Upper lobe of right lung (tissue), 1 donor: ENCODE measurements at regions not wholly inside any gene's neighbourhood (a gene's known extent, or its start where the extent isn't known, plus 50 kb on each side); places are given as distances from the start of the nearest gene placed in this dataset.
"Not testable (repeated sequence)": the region's sequence is repeated elsewhere in the genome, so short reads cannot be mapped to it uniquely, and the experiment has no call there.

ENCODE experiments used
- ATAC-seq: fragments of 200-7000 bp; cut with Tn5 transposase; one replicate; pipeline ENCODE4 v1.9.1; 2020; ENCODE audit warnings: mild to moderate bottlenecking, moderate library complexity
- DNase-seq: peaks from one replicate; pipeline ENCODE4 v3.0.0-alpha.2; 2020
- H3K27ac ChIP-seq: fragments of 200-600 bp; one replicate; pipeline ENCODE4 v1.8.0; 2022
- H3K27me3 ChIP-seq: fragments of 200-600 bp; one replicate; pipeline ENCODE4 v1.8.0; 2022; ENCODE audit warnings: mild to moderate bottlenecking
- H3K36me3 ChIP-seq: fragments of 200-600 bp; one replicate; pipeline ENCODE4 v1.8.0; 2022
- H3K4me1 ChIP-seq: fragments of 200-600 bp; one replicate; pipeline ENCODE4 v1.8.0; 2022
- H3K4me3 ChIP-seq: fragments of 200-600 bp; one replicate; pipeline ENCODE4 v1.8.0; 2022; ENCODE audit warnings: mild to moderate bottlenecking
- H3K9me3 ChIP-seq: fragments of 200-600 bp; one replicate; pipeline ENCODE4 v1.8.0; 2022
- intact Hi-C: fragments of 100-400 bp; cut with DNase I; formaldehyde crosslinking; loops from one replicate; pipeline ENCODE4 v1.11.0; 2022
- donor health status: DM: no; HTN: yes; CAD: no; lungs with severe emphysema.

DNA sequence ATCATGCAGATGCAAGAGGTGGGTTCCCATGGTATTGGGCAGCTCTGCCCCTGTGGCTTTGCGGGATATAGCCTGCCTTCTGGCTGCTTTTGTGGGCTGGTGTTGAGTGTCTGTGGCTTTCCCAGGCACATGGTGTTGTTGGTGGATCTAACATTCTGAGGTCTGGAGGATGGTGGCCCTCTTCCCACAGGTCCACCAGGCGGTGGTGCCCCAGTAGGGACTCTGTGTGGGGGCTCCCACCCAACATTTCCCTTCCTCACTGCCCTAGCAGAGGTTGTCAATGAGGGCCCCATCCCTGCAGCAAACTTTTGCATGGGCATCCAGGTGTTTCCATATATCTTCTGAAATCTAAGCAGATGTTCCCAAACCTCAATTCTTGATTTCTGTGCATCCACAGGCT lies 420.5 kb upstream of the TPTE start:
- H3K27ac ChIP-seq, H3K4me1 ChIP-seq, intact Hi-C loops, H3K27me3 ChIP-seq, H3K4me3 ChIP-seq, ATAC-seq, H3K36me3 ChIP-seq, H3K9me3 ChIP-seq: not testable (repeated sequence)
- peak; percentile 19 for DNase-seq

DNA sequence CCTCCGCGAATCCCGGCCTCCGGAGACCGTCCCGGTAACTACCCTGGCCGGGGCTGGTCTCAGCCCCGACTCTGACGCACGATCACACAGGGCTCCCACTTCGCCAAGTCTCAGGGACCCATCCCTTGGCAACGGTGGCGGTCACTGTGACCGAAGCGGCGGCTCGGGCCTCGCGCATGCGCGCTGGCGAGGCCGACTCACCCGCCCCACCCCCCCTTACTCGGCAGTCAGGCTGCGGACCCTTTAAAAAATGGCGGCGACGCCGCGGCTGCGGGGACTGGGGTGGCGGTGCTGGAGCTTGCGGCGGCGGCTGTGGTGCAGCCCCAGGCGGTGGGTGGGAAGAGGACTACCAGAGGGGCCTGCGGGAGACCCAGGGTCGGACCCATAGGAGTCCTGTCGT lies 402.0 kb upstream of the TPTE start:
- DNase-seq: peak; percentile 61
- H3K9me3 ChIP-seq, ATAC-seq, H3K36me3 ChIP-seq, intact Hi-C loops, H3K27me3 ChIP-seq, H3K4me1 ChIP-seq, H3K27ac ChIP-seq, H3K4me3 ChIP-seq: not testable (repeated sequence)

DNA sequence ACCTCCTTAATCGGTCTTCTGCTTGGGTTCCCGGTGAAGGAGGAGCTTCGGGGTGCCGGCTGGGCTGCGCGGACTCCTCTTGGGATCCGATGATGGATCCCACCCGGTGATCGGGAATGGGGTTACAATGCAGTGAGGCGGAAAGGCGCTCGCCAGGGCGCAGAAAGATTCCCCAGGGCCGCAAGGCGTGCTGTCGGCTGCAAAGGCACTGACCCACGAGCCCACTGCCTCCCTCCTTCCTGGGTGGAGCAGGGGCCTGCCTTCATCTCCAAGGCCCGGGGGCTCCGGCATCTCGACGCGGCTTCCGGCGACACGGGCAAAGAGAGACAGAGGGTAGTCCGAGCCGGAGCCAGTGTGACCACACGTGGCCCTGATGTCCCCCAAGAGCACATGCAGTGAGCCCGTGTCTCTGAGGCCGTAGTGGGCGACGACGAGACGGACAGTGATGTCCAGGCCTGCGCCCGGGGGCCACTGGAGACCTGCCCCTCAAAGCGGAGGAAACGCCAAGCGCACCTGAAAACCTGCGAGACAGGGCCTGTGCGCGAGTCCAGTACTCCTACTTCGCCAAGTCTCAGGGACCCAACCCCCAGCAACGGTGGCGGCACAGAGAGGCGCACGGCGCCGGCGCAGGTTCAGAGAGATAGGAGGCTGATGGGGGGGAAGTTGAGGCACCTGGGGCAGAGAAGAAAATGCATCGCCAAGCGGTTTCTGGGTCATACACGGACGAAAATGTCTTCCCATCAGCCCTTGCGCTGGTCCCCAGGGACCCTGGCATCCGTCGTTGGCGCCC lies 401.4 kb upstream of the TPTE start:
- intact Hi-C loops, ATAC-seq: not testable (repeated sequence)
- peak; percentile 64 for DNase-seq

DNA sequence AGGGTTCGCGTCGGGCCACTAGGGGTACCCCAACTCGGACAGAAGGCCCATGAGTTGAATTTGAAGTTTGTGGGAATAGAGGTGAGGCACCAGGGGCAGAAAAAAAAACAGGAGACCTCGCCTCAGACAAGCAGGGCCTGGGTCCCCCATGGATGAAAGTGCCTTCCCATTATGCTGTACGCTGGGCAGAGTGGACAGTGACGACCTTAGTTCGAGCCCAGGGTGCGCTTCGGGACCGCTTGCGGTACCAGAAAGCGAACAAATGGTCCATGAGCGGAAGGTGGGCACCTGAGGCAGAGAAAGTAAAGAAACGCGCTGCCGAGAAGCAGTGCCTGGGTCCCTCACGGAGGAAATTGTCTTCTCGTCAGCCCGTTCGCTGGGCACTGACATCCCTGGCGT lies 400.8 kb upstream of the TPTE start:
- peak; percentile 25 for DNase-seq
- H3K9me3 ChIP-seq, ATAC-seq, H3K27ac ChIP-seq, H3K4me1 ChIP-seq, H3K4me3 ChIP-seq, H3K36me3 ChIP-seq, H3K27me3 ChIP-seq, intact Hi-C loops: not testable (repeated sequence)

More for the DNA sequence above, 401.4 kb upstream of the TPTE start:
- H3K9me3 ChIP-seq, H3K4me1 ChIP-seq, H3K36me3 ChIP-seq, H3K27ac ChIP-seq, H3K27me3 ChIP-seq, H3K4me3 ChIP-seq: not testable (repeated sequence)

DNA sequence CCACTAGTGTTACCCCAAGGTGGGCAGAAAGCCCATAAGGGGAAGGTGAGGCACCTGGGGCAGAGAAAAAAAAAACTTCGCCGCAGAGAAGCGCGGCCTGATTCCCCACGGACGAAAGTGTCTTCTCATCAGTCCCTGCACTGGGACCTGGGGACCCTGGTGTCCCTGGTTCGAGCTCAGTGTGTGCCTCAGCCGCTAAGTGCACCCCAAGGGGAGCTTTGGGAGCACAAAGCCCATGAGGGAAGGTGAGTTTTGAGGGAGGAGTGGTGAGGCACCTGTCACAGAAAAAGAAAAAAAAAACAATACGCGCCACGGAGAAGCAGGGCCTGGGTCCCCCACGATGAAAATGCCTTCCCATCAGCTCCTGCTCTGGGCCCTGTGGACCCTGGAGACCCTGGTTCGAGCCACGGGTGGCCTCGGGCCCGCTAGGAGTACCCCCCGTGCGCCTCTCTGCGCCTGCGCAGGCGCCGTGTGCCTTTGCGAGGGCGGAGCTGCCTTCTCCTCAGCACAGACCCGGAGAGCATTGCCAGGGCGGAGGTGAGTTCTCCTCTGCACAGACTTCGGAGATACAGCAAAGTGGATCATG lies 400.3 kb upstream of the TPTE start:
- H3K27ac ChIP-seq, H3K9me3 ChIP-seq, ATAC-seq, H3K27me3 ChIP-seq, H3K4me1 ChIP-seq, intact Hi-C loops, H3K4me3 ChIP-seq, H3K36me3 ChIP-seq: not testable (repeated sequence)
- peak; percentile 60 for DNase-seq

DNA sequence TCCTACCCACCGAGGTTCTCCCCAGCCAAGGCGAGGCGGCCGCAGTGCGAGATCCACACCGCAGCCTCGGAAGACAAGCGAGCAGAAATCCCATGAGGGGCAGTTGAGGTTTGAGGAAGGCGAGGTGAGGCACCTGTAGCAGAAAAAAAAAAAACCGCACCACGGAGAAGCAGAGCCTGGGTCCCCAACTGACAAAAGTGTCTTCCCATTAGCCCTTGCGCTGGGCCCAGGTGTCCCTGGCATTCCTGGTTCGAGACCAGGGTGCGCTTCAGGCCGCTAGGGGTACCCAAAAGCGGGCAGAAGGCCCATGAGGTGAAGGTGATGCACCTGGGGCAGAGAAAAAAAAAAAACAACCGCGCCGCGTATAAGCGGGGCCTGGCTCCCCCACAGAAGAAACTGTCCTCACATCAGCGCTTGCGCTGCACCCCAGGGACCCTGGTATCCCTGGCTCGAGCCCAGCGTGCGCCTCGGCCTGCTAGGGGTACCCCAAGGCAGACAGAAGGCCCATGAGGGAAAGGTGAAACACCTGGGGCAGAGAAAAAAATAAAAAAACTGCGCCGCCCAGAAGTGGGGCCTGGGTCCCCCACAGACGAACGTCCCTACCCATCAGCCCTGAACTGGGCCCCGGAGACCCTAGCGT lies 399.4 kb upstream of the TPTE start:
- DNase-seq: peak; percentile 29
- ATAC-seq, H3K27ac ChIP-seq, H3K27me3 ChIP-seq, intact Hi-C loops, H3K4me3 ChIP-seq, H3K36me3 ChIP-seq, H3K9me3 ChIP-seq, H3K4me1 ChIP-seq: not testable (repeated sequence)

DNA sequence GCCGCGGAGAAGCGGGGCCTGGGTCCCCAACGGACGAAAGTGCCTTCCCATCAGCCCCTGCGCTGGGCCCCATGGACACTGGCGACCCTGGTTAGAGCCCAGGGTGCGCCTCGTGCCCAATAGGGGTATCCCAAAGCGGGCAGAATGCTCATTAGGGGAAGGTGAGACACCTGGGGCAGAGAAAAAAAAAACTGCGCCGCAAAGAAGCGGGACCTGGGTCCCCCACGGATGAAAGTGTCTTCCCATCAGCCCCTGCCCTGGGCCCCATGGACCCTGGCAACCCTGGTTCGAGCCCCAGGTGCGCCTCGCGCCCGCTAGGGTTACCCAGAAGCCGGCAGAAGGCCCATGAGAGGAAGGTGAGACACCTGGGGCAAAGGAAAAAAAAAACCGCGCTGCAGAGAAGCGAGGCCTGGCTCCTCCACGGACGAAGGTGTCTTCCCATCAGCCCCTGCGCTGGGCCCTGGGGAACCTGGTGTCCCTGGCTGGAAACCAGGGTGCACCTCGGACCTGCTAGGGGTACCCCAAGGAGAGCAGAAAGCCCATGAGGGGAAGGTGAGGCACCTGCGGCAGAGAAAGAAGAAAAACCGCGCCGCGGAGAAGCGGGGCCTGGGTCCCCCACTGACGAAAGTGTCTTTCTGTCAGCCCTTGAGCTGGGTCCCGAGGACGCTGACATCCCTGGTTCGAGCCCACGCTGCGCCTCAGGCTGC lies 398.4 kb upstream of the TPTE start:
- H3K36me3 ChIP-seq, H3K4me1 ChIP-seq, H3K27me3 ChIP-seq, ATAC-seq, H3K9me3 ChIP-seq, H3K4me3 ChIP-seq, intact Hi-C loops, H3K27ac ChIP-seq: not testable (repeated sequence)
- peak; percentile 47 for DNase-seq

DNA sequence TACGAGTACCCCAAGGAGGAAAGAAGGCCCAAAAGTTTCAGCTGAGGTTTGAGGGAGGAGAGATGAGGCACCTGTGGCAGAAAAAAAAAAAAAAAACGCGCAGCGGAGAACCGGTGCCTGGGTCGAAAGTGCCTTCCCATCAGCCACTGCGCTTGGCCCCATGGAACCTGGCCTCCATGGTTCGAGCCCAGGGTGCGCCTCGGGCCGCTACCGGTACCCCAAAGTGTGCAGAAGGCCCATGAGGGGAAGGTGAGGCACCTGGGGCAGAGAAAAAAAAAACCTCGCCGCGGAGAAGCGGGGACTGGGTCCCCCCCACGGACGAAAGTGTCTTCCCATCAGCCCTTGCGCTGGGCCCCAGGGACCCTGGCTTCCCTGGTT lies 397.9 kb upstream of the TPTE start:
- intact Hi-C loops, H3K27me3 ChIP-seq, H3K4me3 ChIP-seq, H3K27ac ChIP-seq, H3K36me3 ChIP-seq, ATAC-seq, H3K9me3 ChIP-seq, H3K4me1 ChIP-seq: not testable (repeated sequence)
- peak; percentile 28 for DNase-seq

DNA sequence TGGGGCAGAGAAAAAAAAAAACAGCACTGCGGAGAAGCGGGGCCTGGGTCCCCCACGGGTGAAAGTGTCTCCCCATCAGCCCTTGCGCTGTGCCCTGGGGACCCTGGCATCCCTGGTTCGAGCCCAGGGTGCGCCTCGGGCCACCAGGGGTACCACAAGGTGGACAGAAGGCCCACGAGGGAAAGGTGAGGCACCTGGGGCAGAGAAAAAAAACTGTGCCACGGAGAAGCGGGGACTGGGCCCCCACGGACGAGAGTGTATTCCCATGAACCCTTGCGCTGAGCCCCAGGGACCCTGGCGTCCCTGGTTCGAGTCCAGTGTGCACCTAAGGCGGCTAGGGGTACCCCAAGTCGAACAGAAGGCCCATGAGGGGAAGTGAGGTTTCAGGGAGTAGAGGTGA lies 395.8 kb upstream of the TPTE start:
- H3K36me3 ChIP-seq, H3K9me3 ChIP-seq, ATAC-seq, H3K4me1 ChIP-seq, intact Hi-C loops, H3K27me3 ChIP-seq, H3K4me3 ChIP-seq, H3K27ac ChIP-seq: not testable (repeated sequence)
- DNase-seq: peak; percentile 53

DNA sequence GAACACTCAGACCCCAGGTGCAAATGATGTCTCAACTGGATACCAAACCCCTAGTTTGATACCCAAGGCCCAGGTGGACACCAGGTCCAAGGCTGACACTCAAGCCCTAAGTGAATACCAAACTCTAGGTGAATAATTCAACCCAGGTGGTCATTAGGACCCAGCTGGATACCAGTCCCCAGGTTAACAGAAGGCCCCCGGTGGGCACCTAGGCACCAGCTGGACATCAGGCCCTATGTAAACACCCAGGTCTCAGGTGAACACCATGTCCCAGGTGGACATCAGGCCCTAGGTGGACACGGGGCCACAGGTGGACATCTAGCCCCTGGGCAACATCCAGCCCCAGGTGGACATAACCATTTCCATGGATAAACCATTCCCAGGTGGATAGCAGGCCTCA lies 387.3 kb upstream of the TPTE start:
- ATAC-seq, H3K27ac ChIP-seq, H3K4me1 ChIP-seq, H3K9me3 ChIP-seq, H3K36me3 ChIP-seq, H3K27me3 ChIP-seq, H3K4me3 ChIP-seq, intact Hi-C loops: not testable (repeated sequence)
- peak; percentile 52 for DNase-seq

DNA sequence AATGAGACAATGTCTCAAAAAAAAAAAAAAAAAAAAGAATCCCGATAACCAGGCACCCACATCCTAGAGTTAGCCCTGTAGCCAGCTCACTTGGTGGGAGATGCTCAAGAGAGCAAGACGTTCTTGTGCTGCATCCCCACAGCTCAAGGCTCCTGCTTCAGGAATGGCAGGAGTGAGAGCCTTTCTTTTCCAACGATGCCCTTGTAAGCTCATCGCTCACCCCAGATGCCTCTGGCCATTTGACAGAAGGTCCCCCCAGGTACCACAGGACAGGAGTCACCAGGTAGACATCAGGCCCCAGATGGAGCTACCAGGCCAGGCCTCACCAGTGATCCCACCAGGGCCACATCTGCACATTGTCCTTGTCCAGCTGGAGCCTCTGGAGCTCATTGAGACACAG lies 385.5 kb upstream of the TPTE start:
- ATAC-seq, H3K27me3 ChIP-seq, H3K4me1 ChIP-seq, H3K36me3 ChIP-seq, intact Hi-C loops, H3K27ac ChIP-seq, H3K4me3 ChIP-seq, H3K9me3 ChIP-seq: not testable (repeated sequence)
- DNase-seq: peak; percentile 29

DNA sequence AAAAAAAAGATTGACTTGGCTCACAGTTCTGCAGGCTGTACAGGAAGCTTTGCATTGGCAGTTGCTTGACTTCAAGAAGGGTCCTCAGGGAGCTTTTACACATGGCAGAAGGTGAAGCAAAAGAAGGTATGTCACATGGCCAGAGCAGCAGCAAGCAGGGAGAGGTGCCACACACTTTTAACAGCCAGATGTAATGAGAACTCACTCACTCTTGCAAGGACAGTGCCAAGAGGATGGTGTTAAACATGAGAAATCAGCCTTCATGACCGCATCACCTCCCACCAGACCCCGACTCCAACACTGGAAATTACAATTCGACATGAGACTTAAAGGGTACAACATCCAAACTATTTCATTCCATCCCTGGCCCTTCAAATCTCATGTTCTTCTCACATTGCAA lies 367.2 kb upstream of the TPTE start:
- H3K4me3 ChIP-seq, H3K27me3 ChIP-seq, H3K27ac ChIP-seq, H3K9me3 ChIP-seq, H3K4me1 ChIP-seq, DNase-seq, intact Hi-C loops, H3K36me3 ChIP-seq, ATAC-seq: not testable (repeated sequence)
